Hematopoietic multipotent progenitor cell treated with erythropoietin and hydrocortisone succinate and interleukin-3 and kit ligand, for 4 days (in vitro differentiated cells): ENCODE measurements at regions not wholly inside any gene's neighbourhood (a gene's known extent, or its start where the extent isn't known, plus 50 kb on each side); places are given as distances from the start of the nearest gene placed in this dataset.

ENCODE experiments used
- DNase-seq: peaks from one replicate; pipeline ENCODE4 v3.0.0-alpha.2; 2015

DNA sequence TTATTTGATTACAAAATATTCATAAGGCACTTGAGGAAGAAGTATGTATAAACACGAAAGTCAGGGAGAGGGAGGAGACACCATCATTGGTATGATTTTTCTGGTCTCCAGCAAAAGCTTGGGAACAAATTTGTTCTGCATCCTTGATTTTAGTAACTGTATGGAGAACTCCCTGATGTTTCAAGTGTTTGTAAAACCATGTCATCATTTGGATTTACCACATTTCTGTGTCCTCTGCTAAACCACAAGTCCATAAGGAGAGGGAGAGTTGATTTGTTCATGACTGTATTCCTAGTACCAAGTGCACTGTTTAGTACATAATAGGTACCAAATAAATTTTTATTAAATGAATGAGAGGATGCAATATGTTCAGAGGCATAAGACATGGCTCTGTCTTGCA, 181.1 kb downstream of the BTG1 start:
- DNase-seq: no peak

DNA sequence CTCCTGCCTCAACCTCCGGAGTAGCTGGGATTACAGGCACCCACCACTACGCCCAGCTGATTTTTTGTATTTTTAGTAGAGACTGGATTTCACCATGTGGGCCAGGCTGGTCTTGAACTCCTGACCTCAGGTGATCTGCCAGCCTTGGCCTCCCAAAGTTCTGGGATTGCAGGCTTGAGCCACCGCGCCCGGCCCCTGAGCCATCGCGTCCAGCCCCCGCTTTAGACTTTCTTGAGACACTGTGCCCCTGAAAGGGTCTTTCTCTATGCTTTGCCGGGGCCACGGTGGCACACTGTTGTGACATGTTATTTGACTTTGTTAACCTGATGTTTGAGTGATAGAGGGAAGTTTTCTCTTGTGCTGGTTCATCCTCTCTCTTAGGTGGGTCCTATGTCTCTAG, 186.4 kb downstream of the BTG1 start:
- no peak for DNase-seq

DNA sequence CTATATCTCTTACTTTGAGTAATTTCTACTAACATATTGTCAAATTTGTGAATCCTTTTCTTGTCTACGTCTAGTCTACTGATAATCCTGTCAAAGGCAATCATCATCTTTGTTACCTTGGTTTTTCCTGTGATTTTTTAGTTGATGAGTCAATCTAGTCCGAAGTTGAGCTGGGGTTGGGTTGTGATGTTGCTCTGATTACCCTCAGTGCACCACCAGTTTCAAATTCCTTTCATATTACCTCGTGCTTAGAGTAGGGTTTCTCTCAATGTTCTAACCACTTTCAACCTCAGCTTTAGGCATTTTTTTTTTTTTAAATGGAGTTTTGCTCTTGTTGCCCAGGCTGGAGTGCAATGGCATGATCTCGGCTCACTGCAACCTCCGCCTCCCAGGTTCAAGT, 186.8 kb downstream of the BTG1 start:
- DNase-seq: no peak

DNA sequence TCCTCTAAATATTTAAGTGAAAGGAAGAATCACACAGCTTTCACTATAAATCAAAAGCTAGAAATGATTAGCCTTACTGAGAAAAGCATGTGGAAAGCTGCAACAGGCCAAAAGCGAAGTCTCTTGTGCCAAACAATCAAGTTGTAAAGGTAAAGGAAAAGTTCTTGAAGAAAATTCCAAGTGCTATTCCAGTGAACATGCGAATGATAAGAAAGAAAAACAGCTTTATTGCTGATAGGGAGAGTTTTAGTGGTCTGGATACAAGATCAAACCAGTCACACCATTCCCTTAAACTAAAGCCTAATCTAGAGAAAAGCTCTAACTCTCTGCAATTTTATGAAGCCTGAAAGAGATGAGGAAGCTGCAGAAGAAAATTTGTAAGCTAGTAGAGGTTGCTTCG, 190.9 kb downstream of the BTG1 start:
- DNase-seq: no peak

DNA sequence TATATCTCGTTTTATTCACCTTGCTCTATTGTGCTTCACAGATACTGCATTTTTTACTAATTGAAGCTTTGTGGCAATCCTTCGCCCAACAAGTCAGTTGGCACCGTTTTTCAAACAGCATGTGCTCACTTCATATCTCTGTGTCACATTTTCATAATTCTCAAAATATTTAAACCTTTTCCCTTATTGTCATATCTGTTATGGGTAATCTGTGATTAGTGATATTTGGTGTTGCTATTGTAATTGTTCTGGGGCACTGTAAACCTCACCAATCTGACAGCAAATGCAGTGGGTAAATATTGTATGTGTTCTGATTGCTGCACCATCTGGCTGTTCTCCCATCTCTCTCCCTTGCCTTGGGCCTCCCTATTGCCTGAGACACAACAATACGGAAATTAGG, 191.3 kb downstream of the BTG1 start:
- DNase-seq: no peak

DNA sequence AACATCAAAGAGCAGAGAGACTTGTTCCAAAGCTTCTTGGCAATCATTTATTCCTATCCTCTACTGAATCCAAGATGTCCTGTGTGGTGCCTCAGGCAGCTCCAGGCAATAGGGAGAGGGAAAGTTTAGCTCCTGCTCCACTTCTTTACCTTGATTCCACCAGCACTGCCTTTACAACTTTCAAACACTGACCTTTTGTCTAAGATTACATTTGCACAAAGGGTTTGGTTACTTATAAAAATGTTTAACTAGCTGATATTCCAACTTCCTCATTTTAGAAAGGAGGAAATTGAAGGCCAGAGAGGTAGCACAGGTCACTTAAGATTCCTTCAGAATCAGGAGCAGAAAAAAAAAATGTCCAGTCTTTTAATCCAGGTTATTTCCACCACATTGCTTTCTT, 192.7 kb downstream of the BTG1 start:
- DNase-seq: peak; percentile 32

DNA sequence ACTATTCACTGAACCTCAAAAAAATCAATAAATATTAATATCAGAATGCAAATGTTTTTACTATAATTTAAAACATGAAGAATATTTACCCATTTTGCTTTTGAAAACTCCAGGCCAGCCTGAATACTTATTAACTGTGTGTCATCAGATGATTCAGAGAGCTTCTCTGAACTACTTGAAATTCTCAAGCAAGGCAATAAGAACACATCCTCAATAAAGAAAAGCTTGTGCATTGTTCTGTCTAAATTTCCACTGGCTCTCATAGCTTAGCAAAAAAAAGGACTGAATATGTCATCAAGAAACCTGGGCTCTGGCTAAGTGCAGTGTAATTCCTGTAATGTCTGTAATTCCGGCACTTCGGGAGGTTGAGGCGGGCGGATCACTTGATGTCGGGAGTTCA, 194.1 kb downstream of the BTG1 start:
- DNase-seq: no peak

DNA sequence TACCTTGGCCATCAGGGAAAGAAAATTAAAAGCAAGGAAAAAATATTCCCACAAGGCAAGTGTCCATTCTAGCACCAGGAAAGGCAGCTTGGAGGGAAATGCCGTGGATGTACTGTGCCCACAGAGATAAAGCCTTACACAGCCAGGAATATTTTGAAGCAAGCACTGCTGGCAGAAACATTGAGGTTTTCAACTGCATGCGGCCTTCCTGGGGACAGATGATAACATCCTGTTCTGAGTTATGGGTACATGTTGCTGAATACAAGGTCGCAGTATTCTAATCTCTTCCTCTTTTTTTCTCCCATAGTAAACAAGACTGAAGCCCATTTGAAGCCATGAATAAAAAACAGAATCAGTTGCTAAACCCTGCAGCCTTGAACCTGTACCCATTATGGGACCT, 197.1 kb downstream of the BTG1 start:
- DNase-seq: peak; percentile 13

DNA sequence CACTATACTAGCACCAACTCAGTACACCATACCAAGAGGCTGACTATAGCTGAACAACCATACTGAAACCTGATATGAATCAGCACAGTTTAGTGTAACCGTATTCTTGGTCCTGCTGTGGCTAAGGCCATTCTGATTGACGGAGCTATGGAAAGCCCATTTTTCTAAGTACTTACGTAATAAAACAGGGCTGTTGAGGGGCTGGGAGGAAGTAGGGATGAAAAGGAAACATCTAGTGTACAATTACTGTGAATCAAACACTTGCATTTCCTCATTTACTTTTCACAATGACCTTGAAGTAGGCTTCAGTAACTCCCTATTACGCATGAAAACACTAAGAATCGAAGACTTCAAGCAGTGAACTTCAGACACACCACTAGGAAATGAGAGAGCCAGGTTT, 198.2 kb downstream of the BTG1 start:
- DNase-seq: no peak

DNA sequence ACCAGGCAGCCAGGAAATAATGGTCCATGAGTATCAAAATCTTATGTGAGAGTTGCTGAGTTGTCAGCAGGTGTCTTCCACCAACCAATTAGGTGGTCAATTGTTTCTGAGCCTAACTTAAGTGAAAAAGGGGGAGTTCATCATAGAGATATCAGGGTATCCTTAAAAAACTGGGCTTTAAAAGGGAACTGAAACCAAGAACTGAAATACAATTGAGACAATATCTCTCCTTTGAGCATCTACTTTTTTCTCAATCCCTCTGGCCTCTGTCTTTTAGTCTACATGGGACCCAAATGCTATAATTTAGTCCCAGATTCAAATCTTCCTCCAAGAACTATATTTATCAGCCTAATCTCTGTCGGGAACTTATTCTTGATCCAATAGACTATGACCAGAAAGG, 201.0 kb downstream of the BTG1 start:
- no peak for DNase-seq

DNA sequence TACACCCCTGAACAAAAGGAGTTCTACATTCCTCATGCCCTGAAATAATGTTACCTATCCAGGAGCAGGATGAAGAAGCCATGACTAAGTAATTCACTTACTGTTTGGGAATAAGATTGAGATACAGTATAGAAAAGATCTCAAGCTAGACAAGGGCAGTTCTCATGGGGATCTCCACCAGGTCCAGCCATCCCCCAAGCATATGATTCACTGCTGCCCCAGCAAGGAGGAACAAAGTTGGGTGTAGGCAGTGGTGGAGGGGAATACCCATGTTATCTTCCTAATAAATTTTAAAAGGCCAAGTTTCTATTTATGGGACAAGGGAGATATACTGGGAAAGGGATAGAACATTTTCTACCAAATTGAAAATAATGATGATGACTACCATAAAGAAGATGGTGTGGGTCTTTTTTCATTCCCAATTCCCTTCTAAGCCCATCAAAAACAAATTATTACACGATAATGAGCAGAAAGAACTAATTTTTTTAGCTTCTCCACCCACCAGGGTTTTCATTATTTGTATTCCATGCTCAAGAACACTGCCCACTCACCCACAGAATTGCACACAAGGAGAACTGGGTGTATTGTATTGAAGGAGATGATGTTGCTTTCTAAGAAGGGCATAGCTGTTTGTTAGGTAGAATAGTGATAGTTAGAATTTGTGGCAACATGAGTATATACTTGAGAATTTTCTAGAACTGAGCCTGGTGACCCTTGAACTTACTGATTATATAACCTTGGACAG, 204.6 kb downstream of the BTG1 start:
- DNase-seq: no peak

DNA sequence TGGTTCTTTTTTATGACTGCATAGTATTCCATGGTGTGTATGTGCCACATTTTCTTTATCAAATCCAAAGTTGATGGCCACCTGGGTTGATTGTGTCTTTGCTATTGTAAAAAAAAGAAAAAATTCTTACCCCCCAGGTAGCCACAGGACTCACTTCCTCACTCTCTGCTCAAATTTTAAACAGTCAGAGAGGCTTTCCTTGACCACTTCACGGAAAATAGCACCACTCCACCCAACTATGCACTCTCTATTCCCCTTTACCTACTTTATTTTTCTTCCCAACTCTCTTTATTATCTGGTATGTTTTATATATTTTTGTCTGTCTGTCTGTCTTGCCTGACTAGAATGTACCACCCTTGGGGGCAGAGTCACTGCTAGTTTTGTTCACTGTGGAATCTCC, 205.3 kb downstream of the BTG1 start:
- no peak for DNase-seq

DNA sequence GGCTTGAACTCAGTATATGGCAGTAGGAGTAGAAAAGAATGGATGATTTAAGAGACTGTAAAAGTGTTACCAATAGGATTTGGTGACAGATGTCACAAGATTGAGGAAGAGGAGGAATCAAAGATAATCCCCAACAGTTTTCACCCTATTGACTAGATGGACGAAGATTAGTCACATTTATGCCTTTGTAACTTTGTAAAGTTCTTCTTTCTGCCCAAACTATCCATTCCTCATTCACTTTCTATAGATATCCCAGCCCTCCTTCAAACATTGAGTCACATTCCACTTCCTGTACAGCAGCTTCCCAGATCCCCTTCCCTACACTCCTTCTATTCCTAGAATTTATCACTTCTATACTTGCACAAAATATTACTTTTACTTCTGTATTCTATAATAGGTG, 207.9 kb downstream of the BTG1 start:
- no peak for DNase-seq

DNA sequence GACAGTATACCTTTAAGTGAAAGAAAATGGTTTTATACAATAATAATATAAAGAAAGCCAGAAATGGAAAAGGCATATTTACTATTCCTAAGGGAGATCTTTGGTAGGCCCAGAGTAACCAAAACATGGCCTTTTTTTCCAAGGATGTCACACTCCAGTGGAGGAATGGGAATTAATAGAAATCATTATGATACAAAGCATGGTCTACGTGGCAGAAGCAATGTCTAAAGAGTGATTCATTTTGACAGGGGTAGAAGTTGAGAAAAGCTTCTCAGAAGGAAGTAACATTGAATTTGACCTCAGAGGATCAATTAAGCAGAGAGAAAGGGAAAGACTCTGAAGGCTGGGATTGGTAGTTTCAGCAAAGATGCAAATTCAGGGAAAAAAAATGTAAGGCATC, 208.6 kb downstream of the BTG1 start:
- no peak for DNase-seq

DNA sequence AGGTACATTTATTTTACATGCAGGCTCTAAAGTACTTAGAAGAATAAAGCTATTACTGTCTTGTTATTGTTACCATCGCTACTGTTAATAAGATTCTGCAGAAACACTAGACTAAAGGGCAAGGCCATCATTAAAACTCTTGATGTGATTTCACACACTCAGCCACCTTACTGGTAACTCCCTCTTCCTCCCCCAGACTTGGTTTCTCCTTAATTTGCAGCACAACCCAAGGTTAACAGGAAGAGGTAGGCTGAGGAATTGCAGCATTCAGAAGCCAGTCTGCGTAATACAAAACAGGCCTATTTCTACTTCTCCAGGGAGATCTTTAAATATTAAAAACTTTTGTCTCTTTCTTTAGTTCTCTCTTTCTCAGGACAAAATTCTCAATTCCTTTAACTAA, 210.3 kb downstream of the BTG1 start:
- DNase-seq: no peak

DNA sequence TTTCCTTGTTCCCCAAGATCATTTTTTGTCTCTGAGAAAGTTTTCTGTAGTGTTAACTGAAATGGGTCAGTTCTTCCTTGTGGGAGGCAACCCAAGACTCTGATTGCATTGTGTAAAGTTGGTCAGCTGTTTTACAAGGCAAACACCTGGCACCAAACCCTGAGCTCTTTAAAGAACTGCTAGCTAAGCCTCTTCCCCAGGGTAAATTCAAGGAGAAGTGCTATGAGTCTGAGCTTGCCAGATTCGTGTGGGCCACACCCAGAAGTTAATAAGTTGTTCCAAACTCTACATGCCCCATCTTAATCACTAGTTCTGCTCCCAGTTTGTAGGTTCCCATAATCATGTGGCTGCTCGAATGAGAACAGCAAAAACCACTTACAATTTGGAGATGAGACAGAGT, 214.5 kb downstream of the BTG1 start:
- DNase-seq: no peak

DNA sequence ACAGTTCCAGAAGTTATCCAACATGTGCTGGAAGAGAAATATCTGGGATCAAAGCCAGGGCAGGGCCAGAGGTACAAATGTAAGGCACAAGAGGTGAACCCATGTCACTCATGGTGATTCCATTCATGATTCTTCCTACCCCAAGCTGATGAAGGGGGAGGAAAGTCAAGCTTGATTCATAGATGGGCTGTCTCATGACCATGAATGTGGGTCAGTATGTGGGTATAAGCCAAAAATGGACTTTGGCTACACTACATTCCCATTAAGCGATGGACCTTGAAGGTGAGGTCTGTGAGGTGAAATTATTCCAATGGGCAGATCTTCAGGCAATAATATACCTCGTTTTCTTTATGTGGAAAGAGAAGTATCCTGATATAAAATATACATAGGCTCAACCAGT, 217.1 kb downstream of the BTG1 start:
- no peak for DNase-seq

DNA sequence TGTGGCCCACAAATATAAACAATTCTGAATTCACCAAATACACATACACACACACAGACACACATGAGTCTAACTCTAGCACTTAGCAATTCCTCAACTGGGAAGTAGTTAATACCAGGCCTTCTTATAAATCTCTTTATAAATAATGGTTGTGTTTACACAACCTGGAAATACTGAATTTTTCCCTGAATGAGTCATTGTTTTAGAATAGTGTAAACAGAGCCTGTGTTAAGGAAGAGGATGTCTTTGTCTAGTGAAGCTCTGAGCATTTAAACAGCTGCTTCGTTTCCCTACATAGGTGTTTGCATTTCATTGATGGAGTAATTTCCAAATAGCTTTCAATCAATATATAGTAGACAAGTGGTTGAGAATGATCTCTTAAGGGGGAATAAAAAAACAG, 218.8 kb downstream of the BTG1 start:
- no peak for DNase-seq

DNA sequence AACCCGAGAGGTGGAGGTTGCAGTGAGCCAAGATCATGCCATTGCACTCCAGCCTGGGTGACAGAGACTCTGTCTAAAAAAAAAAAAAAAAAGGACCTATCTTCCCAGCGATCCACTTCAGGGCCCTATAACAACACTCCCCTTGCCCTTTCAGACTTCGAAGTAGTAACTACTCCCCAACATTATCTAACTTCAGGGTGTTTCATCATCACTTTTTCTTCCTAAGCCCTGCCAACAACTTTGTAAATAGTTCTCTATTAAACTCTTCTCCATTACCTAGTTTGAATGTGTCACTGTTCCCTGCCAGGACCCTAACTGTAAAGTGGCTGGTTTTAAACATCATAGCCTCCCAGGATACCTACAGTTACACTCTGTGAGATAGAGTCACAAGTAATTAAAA, 220.8 kb downstream of the BTG1 start:
- DNase-seq: no peak

DNA sequence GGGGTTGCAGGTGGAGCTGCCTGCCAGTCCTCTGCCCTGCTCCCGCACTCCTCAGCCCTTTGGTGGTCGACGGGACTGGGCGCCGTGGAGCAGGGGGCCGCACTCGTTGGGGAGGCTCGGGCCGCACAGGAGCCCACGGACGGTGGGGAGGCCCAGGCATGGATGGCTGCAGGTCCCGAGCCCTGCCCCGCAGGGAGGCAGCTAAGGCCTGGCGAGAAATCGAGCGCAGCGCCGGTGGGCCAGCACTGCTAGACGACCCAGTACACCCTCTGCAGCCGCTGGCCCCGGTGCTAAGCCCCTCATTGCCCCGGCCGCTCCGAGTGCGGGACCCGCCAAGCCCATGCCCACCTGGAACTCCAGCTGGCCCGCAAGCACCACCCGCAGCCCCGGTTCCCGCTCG, 221.8 kb downstream of the BTG1 start:
- no peak for DNase-seq

DNA sequence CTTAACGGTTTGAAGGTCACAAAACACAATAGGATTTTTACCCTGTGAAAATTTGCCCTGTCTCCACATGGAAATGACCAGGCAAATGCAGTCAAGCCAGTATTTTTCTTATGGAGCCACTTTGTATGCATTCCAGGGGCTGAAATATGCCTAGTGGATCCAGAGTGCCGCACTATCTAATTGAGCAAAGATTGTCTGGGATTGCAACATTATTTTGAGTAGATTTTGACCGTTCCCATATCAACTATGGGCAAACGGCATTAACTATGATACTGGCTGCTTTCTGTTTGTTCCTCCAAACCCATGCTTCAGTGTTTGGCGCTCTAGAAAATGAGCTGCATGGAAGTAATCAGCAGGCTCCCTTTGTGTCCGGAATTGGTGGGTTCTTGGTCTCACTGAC, 223.0 kb downstream of the BTG1 start:
- no peak for DNase-seq

DNA sequence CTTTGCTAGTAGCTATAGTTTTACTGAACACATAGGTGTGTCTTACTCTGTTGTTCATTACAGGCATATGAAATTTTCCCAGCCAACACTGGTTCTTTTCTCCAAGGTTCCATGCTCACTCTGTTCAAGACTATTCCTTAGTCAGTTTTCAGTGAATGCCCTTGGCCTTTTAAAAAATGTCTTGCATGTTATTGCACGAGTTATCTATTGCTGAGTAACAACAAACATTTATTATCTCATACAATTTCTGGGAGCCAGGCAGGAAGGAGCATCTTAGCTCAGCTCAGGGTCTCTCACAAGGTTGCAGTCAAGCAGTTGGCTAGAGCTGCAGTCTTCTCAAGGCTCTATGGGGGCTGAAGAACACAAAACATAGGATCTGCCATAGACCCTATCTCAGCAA, 223.5 kb downstream of the BTG1 start:
- DNase-seq: no peak

DNA sequence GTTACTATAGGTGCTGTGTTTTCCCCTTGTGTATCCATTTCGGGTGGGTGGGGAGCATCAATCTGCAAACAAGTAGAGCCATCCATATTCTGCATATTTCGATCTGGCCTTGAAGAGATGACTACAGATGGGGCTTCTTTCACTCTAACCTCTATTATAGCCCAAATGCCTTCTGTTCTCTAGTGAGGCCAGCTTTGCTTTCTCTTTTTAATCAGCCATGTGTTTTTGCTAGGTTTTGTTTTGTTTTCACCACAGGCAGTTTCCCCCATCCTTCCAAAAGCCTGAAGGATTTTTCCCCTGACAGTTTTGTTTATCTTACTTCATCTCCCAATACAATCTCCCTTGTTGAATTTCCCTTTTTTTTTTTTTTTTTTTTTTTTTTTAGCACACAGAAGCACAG, 224.1 kb downstream of the BTG1 start:
- DNase-seq: no peak

DNA sequence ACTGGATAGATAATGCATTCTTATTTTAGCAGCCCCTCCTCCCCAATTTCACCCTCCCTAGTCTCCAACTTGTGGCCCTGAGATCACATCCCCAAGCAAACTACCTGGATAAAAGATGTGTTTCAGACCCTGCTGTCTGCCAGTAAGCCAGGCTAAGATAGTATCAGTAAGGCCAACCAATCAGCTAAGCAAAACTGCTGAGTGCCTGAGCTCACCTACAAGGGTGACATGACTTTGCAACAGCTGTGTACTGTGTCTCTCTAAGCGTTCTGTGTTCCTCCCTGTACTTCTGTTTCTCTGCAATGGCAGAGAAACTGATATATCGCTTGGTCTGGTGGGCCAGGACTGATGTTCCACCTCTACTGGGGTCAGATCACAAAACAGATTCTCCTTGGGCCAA, 224.9 kb downstream of the BTG1 start:
- DNase-seq: no peak

DNA sequence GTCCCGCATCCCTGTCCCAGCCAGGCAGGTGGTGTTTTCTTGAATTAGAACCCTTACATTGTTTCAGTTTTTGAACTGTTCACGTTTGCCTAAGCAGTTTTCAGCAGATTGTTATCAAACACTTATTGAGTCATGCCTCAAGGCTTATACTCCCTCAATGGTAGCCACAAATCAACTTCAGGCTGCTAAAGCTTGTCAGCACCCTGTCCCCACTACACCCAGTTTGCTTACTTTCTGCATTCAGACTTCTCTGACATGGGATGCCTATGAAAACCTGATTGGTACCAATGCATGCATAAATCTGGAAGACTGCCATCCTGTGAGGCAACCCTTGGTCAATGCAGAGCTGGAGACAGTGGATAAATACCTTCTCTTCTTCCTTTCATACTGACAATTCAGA, 225.4 kb downstream of the BTG1 start:
- peak; percentile 5 for DNase-seq

DNA sequence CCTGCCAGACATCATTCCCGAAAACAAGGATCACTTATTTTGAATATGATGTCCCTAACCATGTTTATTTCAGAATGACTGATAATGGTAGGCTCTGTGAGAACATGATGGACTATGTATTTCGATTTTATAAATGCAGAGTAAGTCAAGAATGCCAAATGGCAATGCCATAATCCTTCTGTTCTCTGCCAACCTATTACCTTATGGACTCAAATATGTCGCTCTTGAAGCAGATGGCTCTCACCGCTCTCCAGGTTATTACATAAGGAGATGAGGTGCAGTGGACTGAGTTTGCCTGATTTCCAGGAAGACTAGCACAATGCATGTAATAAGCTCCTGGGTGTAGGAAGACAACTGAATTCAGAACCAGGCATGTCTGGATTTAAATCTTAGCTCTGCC, 227.2 kb downstream of the BTG1 start:
- no peak for DNase-seq
